GM20000 (cell line): ENCODE measurements at regions not wholly inside any gene's neighbourhood (a gene's known extent, or its start where the extent isn't known, plus 50 kb on each side); places are given as distances from the start of the nearest gene placed in this dataset.
A peak's percentile ranks its signal among the peaks of the same experiment; 100 is the strongest.

Source experiments
- DNase-seq: peaks from one replicate; pipeline ENCODE4 v3.0.0; 2012; ENCODE audit warnings: low spot score
- TF ChIP-seq, protein P1 (sequence below): IDR thresholded peaks from 2 replicates; pipeline ENCODE4 v1.5.1; 2012; ENCODE audit warnings: mild to moderate bottlenecking, control low read depth; ENCODE audit errors: extremely low read depth, missing control alignments

- no peak for DNase-seq
- TF ChIP-seq, protein P1, sequence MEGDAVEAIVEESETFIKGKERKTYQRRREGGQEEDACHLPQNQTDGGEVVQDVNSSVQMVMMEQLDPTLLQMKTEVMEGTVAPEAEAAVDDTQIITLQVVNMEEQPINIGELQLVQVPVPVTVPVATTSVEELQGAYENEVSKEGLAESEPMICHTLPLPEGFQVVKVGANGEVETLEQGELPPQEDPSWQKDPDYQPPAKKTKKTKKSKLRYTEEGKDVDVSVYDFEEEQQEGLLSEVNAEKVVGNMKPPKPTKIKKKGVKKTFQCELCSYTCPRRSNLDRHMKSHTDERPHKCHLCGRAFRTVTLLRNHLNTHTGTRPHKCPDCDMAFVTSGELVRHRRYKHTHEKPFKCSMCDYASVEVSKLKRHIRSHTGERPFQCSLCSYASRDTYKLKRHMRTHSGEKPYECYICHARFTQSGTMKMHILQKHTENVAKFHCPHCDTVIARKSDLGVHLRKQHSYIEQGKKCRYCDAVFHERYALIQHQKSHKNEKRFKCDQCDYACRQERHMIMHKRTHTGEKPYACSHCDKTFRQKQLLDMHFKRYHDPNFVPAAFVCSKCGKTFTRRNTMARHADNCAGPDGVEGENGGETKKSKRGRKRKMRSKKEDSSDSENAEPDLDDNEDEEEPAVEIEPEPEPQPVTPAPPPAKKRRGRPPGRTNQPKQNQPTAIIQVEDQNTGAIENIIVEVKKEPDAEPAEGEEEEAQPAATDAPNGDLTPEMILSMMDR = no peak
Measured at GRCh38 chr12:111181143-111181726, 187.7 kb downstream of the PHETA1 start.

DNA sequence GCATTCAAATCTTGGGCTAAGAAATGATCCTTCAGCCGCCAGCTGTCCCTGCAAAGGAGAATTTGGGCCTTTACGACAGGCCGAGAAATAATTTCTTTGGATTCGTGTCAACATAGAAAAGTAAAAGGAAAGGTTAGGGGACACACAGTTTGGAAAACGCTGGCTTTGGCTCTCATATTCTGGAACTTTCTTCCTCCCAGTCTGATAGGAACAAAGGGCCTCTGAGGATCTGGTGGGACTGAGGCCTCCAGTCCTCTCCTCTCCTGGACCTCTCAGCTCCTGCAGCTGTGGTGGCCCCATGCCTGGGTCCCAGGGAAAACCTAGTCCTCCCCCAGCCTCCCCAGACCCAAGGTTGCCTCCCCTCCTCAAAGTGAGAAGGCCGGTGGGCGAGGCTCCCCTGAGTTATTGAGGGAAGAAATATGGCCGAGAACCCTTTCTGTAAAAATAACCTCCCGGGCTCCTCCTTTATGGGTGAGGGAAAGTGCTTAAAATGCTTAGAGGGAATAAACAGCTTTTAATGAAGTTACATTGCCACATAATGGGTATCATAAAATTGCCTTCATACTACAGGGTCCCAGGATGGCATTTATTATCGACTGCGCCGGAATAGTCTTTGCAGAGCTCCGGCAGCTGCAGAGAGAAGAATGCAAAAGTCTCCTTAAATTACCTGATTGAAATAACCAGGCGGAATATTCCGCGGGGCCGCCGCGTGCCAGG, 188.3 kb downstream of the PHETA1 start:
- TF ChIP-seq, protein P1 = no peak
- DNase-seq = no peak

DNA sequence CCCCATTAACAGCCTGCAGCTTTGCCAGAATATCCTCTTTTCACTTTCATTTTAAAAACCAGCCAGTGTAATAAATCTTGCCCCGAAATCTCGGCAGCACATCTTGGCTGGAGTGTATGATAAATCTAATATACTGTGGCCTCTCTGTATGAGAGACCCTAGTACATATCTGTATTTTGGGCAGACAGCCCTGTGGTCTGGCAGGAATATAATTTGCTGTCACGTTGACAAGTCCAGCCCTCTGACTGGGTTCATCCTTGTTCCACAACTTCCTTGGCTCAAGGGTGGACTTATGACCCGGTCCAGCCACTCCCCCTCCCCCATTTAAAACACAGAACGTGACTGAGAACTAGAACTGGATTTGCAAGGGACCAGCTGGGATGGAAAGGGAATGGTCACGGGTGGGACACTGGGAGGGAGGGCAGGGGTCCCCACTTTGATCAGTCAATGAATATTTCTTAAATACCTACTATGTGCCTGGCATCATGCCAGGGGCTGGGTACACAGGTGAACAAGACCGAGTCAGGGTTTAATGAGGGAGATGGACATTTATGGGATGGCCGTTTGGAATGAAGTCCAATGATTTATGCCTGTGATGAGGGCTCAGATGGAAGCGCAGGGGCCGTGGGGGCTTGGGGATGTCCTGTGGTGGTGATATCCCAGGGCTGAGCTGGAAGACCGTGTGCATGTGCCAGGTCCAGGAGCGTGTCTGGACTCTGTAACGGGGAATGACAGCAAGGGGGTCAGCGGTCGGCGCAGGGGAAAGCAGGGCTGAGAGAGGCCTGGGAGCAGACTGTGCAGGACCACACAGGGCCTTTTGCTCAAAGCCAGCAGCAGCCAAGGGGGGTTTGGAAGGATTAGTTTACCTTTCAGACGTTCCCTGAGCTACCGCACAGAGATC, 190.5 kb downstream of the PHETA1 start:
- TF ChIP-seq, protein P1 = no peak
- DNase-seq = no peak

- DNase-seq = no peak
Measured at GRCh38 chr12:111175396-111176094, 193.3 kb downstream of the PHETA1 start.

GRCh38 chr12:111174961-111175345, 193.9 kb downstream of the PHETA1 start:
- TF ChIP-seq, protein P1 = no peak
- no peak for DNase-seq

More at GRCh38 chr12:111175396-111176094, 193.3 kb downstream of the PHETA1 start:
- TF ChIP-seq, protein P1 = no peak

DNA sequence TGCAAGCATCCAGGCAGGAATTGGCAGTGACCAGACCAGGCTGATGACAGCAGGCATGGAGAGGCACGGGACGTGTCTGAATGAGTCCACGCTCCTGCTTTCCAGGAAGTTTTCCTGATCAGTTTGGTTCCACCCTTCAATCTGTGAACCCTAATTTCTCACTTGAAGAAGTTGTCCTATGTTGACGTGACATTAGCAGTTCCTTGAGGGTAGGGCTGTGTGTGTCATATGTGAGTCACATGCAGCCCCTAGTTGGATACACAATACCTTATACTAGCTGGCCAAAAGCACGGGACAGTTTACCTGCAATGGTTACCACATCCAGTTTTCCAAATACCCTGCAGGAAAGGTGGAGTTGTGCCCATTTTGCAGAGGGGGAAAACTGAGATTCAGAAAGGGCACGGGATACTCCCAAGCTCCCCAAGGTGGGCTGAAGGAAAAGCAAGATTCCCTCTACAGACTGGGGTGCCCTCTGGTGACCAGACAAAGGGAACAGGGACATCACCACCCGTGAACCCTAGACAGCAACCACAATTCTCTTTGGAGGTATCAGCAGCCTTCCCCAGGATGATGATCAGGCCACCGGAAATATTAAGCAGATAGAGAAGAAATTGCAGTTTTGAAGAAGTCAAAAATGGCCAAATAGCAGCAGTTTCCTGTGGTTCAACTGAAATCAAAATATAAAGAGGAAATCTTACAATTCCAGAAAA, 194.5 kb downstream of the PHETA1 start:
- peak; percentile 57 for DNase-seq
- TF ChIP-seq, protein P1 = peak; percentile 21
